Liver (tissue), 8 donors: ENCODE measurements at regions not wholly inside any gene's neighbourhood (a gene's known extent, or its start where the extent isn't known, plus 50 kb on each side); places are given as distances from the start of the nearest gene placed in this dataset.

Source experiments
- DNase-seq: peaks from one replicate; pipeline ENCODE4 v3.0.0-alpha.2; 2017; ENCODE audit warnings: low spot score
- H3K27ac ChIP-seq, 2 donors: one replicate each; pipeline ENCODE4 v1.7.0; 2013; ENCODE audit warnings: inconsistent platforms in 2 of 2, low read length in 2 of 2, control low read depth in 1 of 2, low read depth in 1 of 2, mild to moderate bottlenecking in 1 of 2
- H3K27me3 ChIP-seq, 4 donors: one replicate each; pipeline versions ENCODE4 v1.6.1 to v1.7.0; 2013; ENCODE audit warnings: low read length in 3 of 4, inconsistent platforms in 1 of 4, mild to moderate bottlenecking in 1 of 4, moderate library complexity in 1 of 4; ENCODE audit not compliant: control insufficient read depth in 4 of 4, insufficient read depth in 4 of 4
- H3K36me3 ChIP-seq, 4 donors: one replicate each; pipeline versions ENCODE4 v1.6.1 to v1.7.0; 2013; ENCODE audit warnings: low read length in 3 of 4, mild to moderate bottlenecking in 3 of 4, low read depth in 1 of 4, moderate library complexity in 1 of 4; ENCODE audit not compliant: control insufficient read depth in 4 of 4, insufficient read depth in 3 of 4
- H3K4me1 ChIP-seq, 4 donors: one replicate each; pipeline versions ENCODE4 v1.6.1 to v1.7.0; 2013; ENCODE audit warnings: low read length in 3 of 4, mild to moderate bottlenecking in 3 of 4, moderate library complexity in 1 of 4; ENCODE audit not compliant: control insufficient read depth in 4 of 4, insufficient read depth in 4 of 4
- H3K4me3 ChIP-seq, 3 donors: one replicate each; pipeline versions ENCODE4 v1.6.1 to v1.7.0; 2013; ENCODE audit warnings: low read length in 3 of 3, control low read depth in 1 of 3, low read depth in 1 of 3, mild to moderate bottlenecking in 1 of 3
- H3K9ac ChIP-seq, 2 donors: one replicate each; pipeline ENCODE4 v1.7.0; 2013; ENCODE audit warnings: low read length in 2 of 2, mild to moderate bottlenecking in 2 of 2, moderate library complexity in 2 of 2, control low read depth in 1 of 2, low read depth in 1 of 2
- H3K9me3 ChIP-seq, 4 donors: one replicate each; pipeline versions ENCODE4 v1.6.1 to v1.7.0; 2013; ENCODE audit warnings: low read length in 3 of 4; ENCODE audit not compliant: control insufficient read depth in 4 of 4
- CTCF ChIP-seq: fragments of 150-350 bp; IDR thresholded peaks from 2 replicates; pipeline ENCODE4 v1.5.1; 2017; ENCODE audit warnings: improper control_type of control experiment, low read depth, low read length; ENCODE audit not compliant: missing input control
- EGR1 ChIP-seq, 2 donors: IDR thresholded peaks; 2 replicates each; pipeline ENCODE4 v1.6.1; 2016 to 2018; ENCODE audit warnings: antibody characterized with exemption in 2 of 2, low read depth in 2 of 2
- GABPA ChIP-seq, 2 donors: IDR thresholded peaks in 1 of 2; conservative IDR thresholded peaks in 1 of 2; 2 replicates each; pipeline ENCODE4 v1.6.1; 2016; ENCODE audit warnings: antibody characterized with exemption in 2 of 2, mild to moderate bottlenecking in 1 of 2, moderate library complexity in 1 of 2
- HNF4A ChIP-seq, 2 donors: conservative IDR thresholded peaks; 2 replicates each; pipeline ENCODE4 v1.6.1; 2016; ENCODE audit warnings: antibody characterized with exemption in 2 of 2, mild to moderate bottlenecking in 2 of 2
- HNF4G ChIP-seq: IDR thresholded peaks from 2 replicates; pipeline ENCODE4 v1.6.1; 2016; ENCODE audit warnings: antibody characterized with exemption
- JUND ChIP-seq, 2 donors: IDR thresholded peaks; 2 replicates each; pipeline ENCODE4 v1.6.1; 2016; ENCODE audit warnings: antibody characterized with exemption in 2 of 2
- REST ChIP-seq: IDR thresholded peaks from 2 replicates; pipeline ENCODE4 v1.6.1; 2016; ENCODE audit warnings: antibody characterized with exemption, mild to moderate bottlenecking
- RXRA ChIP-seq, 2 donors: IDR thresholded peaks; 2 replicates each; pipeline ENCODE4 v1.6.1; 2017 to 2018; ENCODE audit warnings: antibody characterized with exemption in 2 of 2, mild to moderate bottlenecking in 1 of 2
- SP1 ChIP-seq: IDR thresholded peaks from 2 replicates; pipeline ENCODE4 v1.6.1; 2018; ENCODE audit warnings: antibody characterized with exemption, mild to moderate bottlenecking
- TAF1 ChIP-seq: conservative IDR thresholded peaks from 2 replicates; pipeline ENCODE4 v1.6.1; 2016; ENCODE audit warnings: antibody characterized with exemption, mild to moderate bottlenecking
- ZBTB33 ChIP-seq: IDR thresholded peaks from 2 replicates; pipeline ENCODE4 v1.6.1; 2016; ENCODE audit warnings: antibody characterized with exemption
- WGBS: extraction: QIAGEN DNeasy Blood & Tissue Kit; methylation state at CpG from one replicate; pipeline ENCODE4 v1.1.7; 2013; 5-methylcytosine and 5-hydroxymethylcytosine counted together
- donor health status: healthy.
- donor health status: healthy.
- donor health status: healthy.
- donor health status: healthy.
- donor health status: healthy.

GRCh38 chr10:46236546-46236887 is 50.3 kb upstream of the ANTXRL start:
- DNase-seq, result no peak
- Histone ChIP-seq H3K9me3 (no peaks in the 10 kb centered on the region), H3K36me3 (no peaks in the 10 kb centered on the region), H3K9ac (no peak overlapping the region), H3K27ac (no peak overlapping the region), H3K4me1 (no peaks in the 10 kb centered on the region), H3K4me3 (no peak overlapping the region), H3K27me3 (no peaks in the 10 kb centered on the region)
- TF ChIP-seq CTCF (no peak), REST (no peak), SP1 (no peak), RXRA (IDR thresholded peaks at IDR 0.05) (no peak), GABPA (IDR thresholded peaks at IDR 0.05 in 1 of 2, conservative IDR thresholded peaks at IDR 0.05 in 1 of 2) (no peak), HNF4A (conservative IDR thresholded peaks at IDR 0.05) (no peak), JUND (IDR thresholded peaks at IDR 0.05) (no peak), HNF4G (no peak)
- WGBS, result 95% methylated on average over 2 of the region's 2 CpGs

- DNase-seq, result no peak
- peaks cover 0 to 4% (median 0%) of the 10 kb centered on the region in 4 donors for H3K9me3 ChIP-seq
- no peak overlapping the region for H3K27ac ChIP-seq
- TF ChIP-seq RXRA (IDR thresholded peaks at IDR 0.05), result no peak
- TF ChIP-seq REST, result no peak
- TF ChIP-seq TAF1, result no peak
- TF ChIP-seq ZBTB33, result no peak
- TF ChIP-seq EGR1 (IDR thresholded peaks at IDR 0.05; ENCODE audit: low read depth in 2 of 2), result no peak
- H3K9ac ChIP-seq, result no peak overlapping the region
- no peaks in the 10 kb centered on the region for H3K4me1 ChIP-seq
- WGBS, result 98% methylated on average over 5 of the region's 5 CpGs
- H3K4me3 ChIP-seq, result no peak overlapping the region
- no peaks in the 10 kb centered on the region for H3K36me3 ChIP-seq
- H3K27me3 ChIP-seq, result no peaks in the 10 kb centered on the region
These were observed 49.7 kb upstream of the ANTXRL start for GRCh38 chr10:46236941-46237681.
